MCF 10A (cell line): ENCODE measurements at regions not wholly inside any gene's neighbourhood (a gene's known extent, or its start where the extent isn't known, plus 50 kb on each side); places are given as distances from the start of the nearest gene placed in this dataset.
A peak's percentile ranks its signal among the peaks of the same experiment; 100 is the strongest.

Experiments used
- BruUV-seq: library from RNA; stranded (reverse); fragments of 400-500 nt; replicated peaks from 2 replicates; lab custom pipeline; 2021; lab: Mats Ljungman, UMichigan
- CTCF ChIA-PET: fragments of 300-600 bp; sonication (Branson Sonifier 250); formaldehyde crosslinking; extraction: SDS; loops from one replicate; lab custom pipeline; 2021; ENCODE audit warnings: antibody characterized with exemption, inconsistent platforms; lab: Yijun Ruan, JAX
- POLR2A ChIA-PET: fragments of 300-600, 350-650 bp; sonication (Branson Sonifier 250); formaldehyde crosslinking; extraction: SDS; loops from one replicate; lab custom pipeline; 2020; ENCODE audit warnings: antibody characterized with exemption, inconsistent platforms; lab: Yijun Ruan, JAX
- DNase-seq: peaks from one replicate; pipeline ENCODE4 v3.0.0-alpha.2; 2018; ENCODE audit not compliant: unreplicated experiment
- H3K27ac Mint-ChIP-seq: one replicate; pipeline ENCODE4 v1.8.0; 2022; ENCODE audit warnings: mild to moderate bottlenecking, low read depth, mixed read lengths; ENCODE audit not compliant: unreplicated experiment
- H3K27me3 Mint-ChIP-seq: one replicate; pipeline ENCODE4 v1.8.0; 2022; ENCODE audit warnings: mixed read lengths; ENCODE audit not compliant: insufficient read depth, unreplicated experiment
- H3K36me3 Mint-ChIP-seq: one replicate; pipeline ENCODE4 v1.8.0; 2022; ENCODE audit warnings: mild to moderate bottlenecking, moderate library complexity, mixed read lengths; ENCODE audit not compliant: insufficient read depth, unreplicated experiment
- H3K4me1 Mint-ChIP-seq: one replicate; pipeline ENCODE4 v1.8.0; 2022; ENCODE audit warnings: mixed read lengths; ENCODE audit not compliant: insufficient read depth, unreplicated experiment
- H3K4me3 Mint-ChIP-seq: one replicate; pipeline ENCODE4 v1.8.0; 2022; ENCODE audit warnings: mild to moderate bottlenecking, moderate library complexity, mixed read lengths; ENCODE audit not compliant: unreplicated experiment
- H3K9me3 Mint-ChIP-seq: one replicate; pipeline ENCODE4 v1.8.0; 2022; ENCODE audit warnings: mixed read lengths; ENCODE audit not compliant: unreplicated experiment
- intact Hi-C: fragments of 100-400 bp; cut with micrococcal nuclease; formaldehyde crosslinking; loops from 2 replicates; pipeline ENCODE4 v1.14.1; 2022
- TF ChIP-seq, protein P1 (sequence below): fragments of 200-600 bp; IDR thresholded peaks from one replicate; pipeline ENCODE4 v1.8.0; 2022; ENCODE audit warnings: antibody characterized with exemption, mild to moderate bottlenecking; ENCODE audit not compliant: unreplicated experiment

- Mint-ChIP-seq H3K27ac (no peak overlapping the region), H3K4me1 (no peaks in the 10 kb centered on the region), H3K36me3 (no peaks in the 10 kb centered on the region), H3K27me3 (no peaks in the 10 kb centered on the region), H3K9me3 (peaks cover 11% of the 10 kb centered on the region), H3K4me3 (no peak overlapping the region)
- TF ChIP-seq, protein P1, sequence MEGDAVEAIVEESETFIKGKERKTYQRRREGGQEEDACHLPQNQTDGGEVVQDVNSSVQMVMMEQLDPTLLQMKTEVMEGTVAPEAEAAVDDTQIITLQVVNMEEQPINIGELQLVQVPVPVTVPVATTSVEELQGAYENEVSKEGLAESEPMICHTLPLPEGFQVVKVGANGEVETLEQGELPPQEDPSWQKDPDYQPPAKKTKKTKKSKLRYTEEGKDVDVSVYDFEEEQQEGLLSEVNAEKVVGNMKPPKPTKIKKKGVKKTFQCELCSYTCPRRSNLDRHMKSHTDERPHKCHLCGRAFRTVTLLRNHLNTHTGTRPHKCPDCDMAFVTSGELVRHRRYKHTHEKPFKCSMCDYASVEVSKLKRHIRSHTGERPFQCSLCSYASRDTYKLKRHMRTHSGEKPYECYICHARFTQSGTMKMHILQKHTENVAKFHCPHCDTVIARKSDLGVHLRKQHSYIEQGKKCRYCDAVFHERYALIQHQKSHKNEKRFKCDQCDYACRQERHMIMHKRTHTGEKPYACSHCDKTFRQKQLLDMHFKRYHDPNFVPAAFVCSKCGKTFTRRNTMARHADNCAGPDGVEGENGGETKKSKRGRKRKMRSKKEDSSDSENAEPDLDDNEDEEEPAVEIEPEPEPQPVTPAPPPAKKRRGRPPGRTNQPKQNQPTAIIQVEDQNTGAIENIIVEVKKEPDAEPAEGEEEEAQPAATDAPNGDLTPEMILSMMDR: no peak
- no TSS peak for BruUV-seq
- CTCF ChIA-PET: interaction anchor here (0.6 to 1.4 kb wide), 6 partner anchors 9 to 776 kb away, joined by 3 to 4 read pairs (median 3); no protein-coding TSS in a partner anchor
- POLR2A ChIA-PET: interaction anchor here (0.9 to 1.6 kb wide), 4 partner anchors 9 to 15 kb away, joined by 3 to 5 read pairs (median 4); no protein-coding TSS in a partner anchor
- intact Hi-C loops: no loop called here
- DNase-seq: no peak
These were observed 120.5 kb upstream of the HMHB1 start for GRCh38 chr5:143691287-143691944.

GRCh38 chr5:143687604-143688003, 124.4 kb upstream of the HMHB1 start:
- CTCF ChIA-PET: no interaction called here
- H3K9me3 Mint-ChIP-seq: peaks cover 11% of the 10 kb centered on the region
- H3K4me1 Mint-ChIP-seq: no peaks in the 10 kb centered on the region
- no peak overlapping the region for H3K27ac Mint-ChIP-seq
- DNase-seq: no peak
- intact Hi-C loops: loop anchor here (5.0 to 10.0 kb wide), 3 partner anchors 455 to 675 kb away; no protein-coding TSS in a partner anchor
- TF ChIP-seq, protein P1: no peak
- no peak overlapping the region for H3K4me3 Mint-ChIP-seq
- no TSS peak for BruUV-seq
- no peaks in the 10 kb centered on the region for H3K36me3 Mint-ChIP-seq
- H3K27me3 Mint-ChIP-seq: no peaks in the 10 kb centered on the region
- POLR2A ChIA-PET: no interaction called here

DNA sequence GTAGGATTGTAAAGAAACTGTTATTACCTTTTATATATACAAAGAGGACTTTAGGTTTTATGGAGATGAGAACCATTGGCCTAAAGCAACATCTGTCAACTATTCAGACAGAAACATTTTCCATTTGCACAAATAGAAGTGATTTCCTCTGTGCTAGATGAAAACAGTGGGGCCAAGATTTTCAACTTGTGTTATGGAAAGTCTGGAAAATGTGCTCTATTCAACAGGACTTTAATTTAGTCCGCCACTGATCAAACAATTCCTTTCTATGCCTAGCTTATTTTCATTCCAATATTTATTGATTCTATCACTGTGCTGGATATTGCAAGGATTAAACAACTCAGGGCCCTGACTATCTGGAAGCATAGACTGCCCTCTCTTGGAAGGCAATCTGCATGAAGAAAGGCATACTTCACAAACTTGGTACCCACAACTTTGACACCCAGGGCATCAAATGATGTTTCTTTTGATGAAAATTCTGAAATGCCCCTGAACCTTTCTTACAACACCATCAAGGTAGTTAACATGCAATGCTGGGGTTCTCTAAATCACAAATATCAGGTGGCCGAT, 126.6 kb upstream of the HMHB1 start:
- no peaks in the 10 kb centered on the region for H3K27me3 Mint-ChIP-seq
- H3K4me1 Mint-ChIP-seq: no peaks in the 10 kb centered on the region
- TF ChIP-seq, protein P1: peak; percentile 51
- H3K4me3 Mint-ChIP-seq: no peak overlapping the region
- ChIA-PET POLR2A (interaction anchor here (1.2 to 1.3 kb wide), 2 partner anchors 190 to 285 kb away, joined by 4 to 5 read pairs; no protein-coding TSS in a partner anchor), CTCF (interaction anchor here (0.5 to 2.3 kb wide), 16 partner anchors 9 to 941 kb away, joined by 3 to 12 read pairs (median 4); partner anchors contain the start of gene NR3C1)
- H3K27ac Mint-ChIP-seq: no peak overlapping the region
- intact Hi-C loops: loop anchor here (1.0 to 10.0 kb wide), 5 partner anchors 280 to 761 kb away; no protein-coding TSS in a partner anchor
- peak; percentile 49 for DNase-seq
- BruUV-seq: no TSS peak
- peaks cover 11% of the 10 kb centered on the region for H3K9me3 Mint-ChIP-seq
- no peaks in the 10 kb centered on the region for H3K36me3 Mint-ChIP-seq

GRCh38 chr5:143683459-143683858, 128.5 kb upstream of the HMHB1 start:
- no peak for DNase-seq
- intact Hi-C loops: loop anchor here (10.0 kb wide), 1 partner anchor 519 kb away; no protein-coding TSS in a partner anchor
- Mint-ChIP-seq H3K27ac (no peak overlapping the region), H3K27me3 (no peaks in the 10 kb centered on the region), H3K4me1 (peaks cover 8% of the 10 kb centered on the region), H3K36me3 (no peaks in the 10 kb centered on the region), H3K9me3 (no peaks in the 10 kb centered on the region), H3K4me3 (no peak overlapping the region)
- BruUV-seq: no TSS peak
- TF ChIP-seq, protein P1: no peak
- POLR2A ChIA-PET: interaction anchor here (0.9 to 1.4 kb wide), 4 partner anchors 8 to 280 kb away, joined by 3 to 4 read pairs (median 4); partner anchors contain the start of gene NR3C1
- CTCF ChIA-PET: interaction anchor here (0.5 to 2.4 kb wide), 14 partner anchors 8 to 762 kb away, joined by 3 to 13 read pairs (median 4); partner anchors contain the start of gene NR3C1
